GM19240 (cell line): ENCODE measurements at regions not wholly inside any gene's neighbourhood (a gene's known extent, or its start where the extent isn't known, plus 50 kb on each side); places are given as distances from the start of the nearest gene placed in this dataset.

Source experiments
- DNase-seq: peaks from one replicate; pipeline ENCODE4 v3.0.0; 2011; ENCODE audit warnings: low spot score; ENCODE audit not compliant: insufficient read length

GRCh38 chr22:25366408-25366807 is 147.0 kb downstream of the CRYBB2 start:
- no peak for DNase-seq

- DNase-seq, result no peak
Measured at GRCh38 chr22:25366876-25367466, 147.5 kb downstream of the CRYBB2 start.

- no peak for DNase-seq
Measured at GRCh38 chr22:25367756-25368155, 148.3 kb downstream of the CRYBB2 start.

GRCh38 chr22:25368271-25368670 is 148.8 kb downstream of the CRYBB2 start:
- DNase-seq, result no peak

- DNase-seq, result no peak
Measured at GRCh38 chr22:25369041-25369440, 149.6 kb downstream of the CRYBB2 start.

GRCh38 chr22:25370322-25370721 is 150.9 kb downstream of the CRYBB2 start:
- no peak for DNase-seq

- DNase-seq, result no peak
Measured at GRCh38 chr22:25372000-25372595, 152.7 kb downstream of the CRYBB2 start.

- no peak for DNase-seq
Measured at GRCh38 chr22:25373961-25374360, 154.5 kb downstream of the CRYBB2 start.

GRCh38 chr22:25374869-25375268 is 155.4 kb downstream of the CRYBB2 start:
- no peak for DNase-seq

GRCh38 chr22:25375683-25376082 is 156.2 kb downstream of the CRYBB2 start:
- no peak for DNase-seq

GRCh38 chr22:25377699-25378098 is 158.3 kb downstream of the CRYBB2 start:
- DNase-seq, result no peak

- DNase-seq, result no peak
Measured at GRCh38 chr22:25380122-25380747, 160.8 kb downstream of the CRYBB2 start.

GRCh38 chr22:25382762-25383161 is 163.3 kb downstream of the CRYBB2 start:
- no peak for DNase-seq

- no peak for DNase-seq
Measured at GRCh38 chr22:25383278-25383820, 163.9 kb downstream of the CRYBB2 start.

- DNase-seq, result no peak
Measured at GRCh38 chr22:25383892-25384291, 164.5 kb downstream of the CRYBB2 start.

- DNase-seq, result no peak
Measured at GRCh38 chr22:25386538-25386884, 167.1 kb downstream of the CRYBB2 start.

- DNase-seq, result no peak
Measured at GRCh38 chr22:25388415-25388814, 169.0 kb downstream of the CRYBB2 start.

GRCh38 chr22:25388866-25389540 is 169.6 kb downstream of the CRYBB2 start:
- no peak for DNase-seq

GRCh38 chr22:25389541-25389919 is 170.1 kb downstream of the CRYBB2 start:
- no peak for DNase-seq

GRCh38 chr22:25390297-25391240 is 171.1 kb downstream of the CRYBB2 start:
- DNase-seq, result no peak

GRCh38 chr22:25392584-25392983 is 171.9 kb upstream of the GRK3 start:
- no peak for DNase-seq
